GM19395 (cell line): ENCODE measurements at regions not wholly inside any gene's neighbourhood (a gene's known extent, or its start where the extent isn't known, plus 50 kb on each side); places are given as distances from the start of the nearest gene placed in this dataset.
A peak's percentile ranks its signal among the peaks of the same experiment; 100 is the strongest.

Experiments
- ATAC-seq: cut with Tn5 transposase; IDR thresholded peaks from one replicate; pipeline ENCODE4 v1.9.1; 2021; ENCODE audit warnings: mild to moderate bottlenecking, moderate library complexity; ENCODE audit not compliant: unreplicated experiment

GRCh38 chr1:119298687-119299303 lies 69.8 kb upstream of the HAO2 start:
- no peak for ATAC-seq

- ATAC-seq, result no peak
Measured at GRCh38 chr1:119302011-119302410, 66.6 kb upstream of the HAO2 start.

DNA sequence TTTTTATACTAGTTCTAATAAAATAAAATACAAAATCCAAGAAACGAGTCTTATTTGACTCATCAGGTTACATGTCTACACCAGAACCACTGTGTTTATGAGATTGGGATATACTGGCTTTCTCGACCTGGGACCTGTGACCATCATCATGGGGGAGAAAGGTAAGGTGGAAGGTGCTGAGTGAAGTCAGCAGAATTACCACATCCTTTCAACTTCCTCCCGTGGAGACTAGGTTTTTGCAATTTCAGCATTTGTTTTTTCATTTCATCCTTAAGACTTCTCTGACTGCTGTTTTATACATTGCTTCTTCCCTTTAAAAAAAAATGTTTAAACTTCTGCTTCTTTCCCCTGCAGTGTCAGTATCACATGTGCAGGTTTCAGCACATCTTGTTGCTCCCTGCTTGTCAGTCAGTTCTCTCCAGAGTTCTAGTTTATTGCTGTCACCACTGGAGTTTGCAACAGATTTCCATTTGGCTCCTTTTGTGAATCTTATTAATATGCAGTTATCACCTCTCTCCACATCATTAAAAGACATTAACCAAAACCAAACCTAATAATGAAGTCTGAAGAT lies 60.4 kb upstream of the HAO2 start:
- ATAC-seq, result no peak

DNA sequence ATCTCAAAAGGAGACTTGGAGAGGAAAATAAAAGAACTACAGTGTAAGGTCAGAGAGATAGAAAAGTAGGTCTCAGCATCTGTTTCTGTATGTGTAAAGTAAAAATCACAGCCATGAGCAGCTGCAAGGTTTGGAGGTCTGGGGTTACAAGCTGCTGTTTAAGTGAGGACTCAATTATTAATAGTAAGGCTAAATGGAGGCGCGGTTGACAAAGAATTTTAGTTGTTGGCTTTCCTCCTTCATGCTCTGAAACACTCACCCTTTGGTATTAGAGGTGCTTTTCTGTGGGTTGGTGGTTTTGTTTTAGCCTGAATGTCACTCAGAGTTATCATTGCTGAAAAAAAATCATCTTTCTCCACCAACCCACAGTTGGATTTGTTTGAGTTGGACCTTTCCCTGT lies 59.8 kb upstream of the HAO2 start:
- ATAC-seq, result no peak

GRCh38 chr1:119310301-119310700 lies 58.3 kb upstream of the HAO2 start:
- ATAC-seq, result no peak

- ATAC-seq, result no peak
Measured at GRCh38 chr1:119312500-119312899, 56.1 kb upstream of the HAO2 start.

DNA sequence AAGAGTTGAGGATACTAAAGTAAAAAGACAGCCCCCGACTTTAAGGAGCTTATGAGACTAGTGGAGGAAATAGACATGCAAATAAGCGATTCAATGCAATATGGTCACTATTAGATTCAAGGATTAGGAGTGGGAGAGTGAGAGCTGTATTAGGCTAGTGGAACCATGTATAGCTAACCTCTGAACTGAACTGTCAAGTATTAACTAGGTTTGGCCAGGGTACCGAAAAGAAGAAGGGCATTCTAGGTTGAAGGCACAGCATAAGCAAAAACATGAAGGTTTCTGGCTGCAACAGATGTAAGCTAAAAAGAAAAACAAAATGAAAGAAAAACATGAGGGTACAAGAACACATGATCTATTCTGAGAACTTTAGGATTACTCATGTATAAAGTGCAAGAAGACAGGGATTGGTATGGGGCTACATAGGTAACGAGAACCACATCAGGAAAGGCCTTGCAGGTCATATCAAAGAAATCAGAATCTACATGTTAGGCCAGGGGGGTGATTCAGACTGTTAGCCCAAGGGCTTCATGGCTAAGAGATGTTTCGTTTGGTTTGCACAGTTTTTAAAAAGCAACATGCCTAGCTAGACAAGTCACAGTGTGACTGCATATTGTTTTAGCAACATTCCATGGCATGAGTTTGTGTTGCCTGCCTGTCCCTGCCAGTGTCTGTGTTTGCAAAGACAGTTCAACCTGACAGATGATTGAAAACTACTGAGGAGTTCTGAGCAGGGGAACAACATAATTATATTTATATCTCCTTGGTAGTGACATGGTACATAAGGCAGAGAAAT lies 54.4 kb upstream of the HAO2 start:
- ATAC-seq, result no peak

- no peak for ATAC-seq
Measured at GRCh38 chr1:119316870-119317416, 51.6 kb upstream of the HAO2 start.

DNA sequence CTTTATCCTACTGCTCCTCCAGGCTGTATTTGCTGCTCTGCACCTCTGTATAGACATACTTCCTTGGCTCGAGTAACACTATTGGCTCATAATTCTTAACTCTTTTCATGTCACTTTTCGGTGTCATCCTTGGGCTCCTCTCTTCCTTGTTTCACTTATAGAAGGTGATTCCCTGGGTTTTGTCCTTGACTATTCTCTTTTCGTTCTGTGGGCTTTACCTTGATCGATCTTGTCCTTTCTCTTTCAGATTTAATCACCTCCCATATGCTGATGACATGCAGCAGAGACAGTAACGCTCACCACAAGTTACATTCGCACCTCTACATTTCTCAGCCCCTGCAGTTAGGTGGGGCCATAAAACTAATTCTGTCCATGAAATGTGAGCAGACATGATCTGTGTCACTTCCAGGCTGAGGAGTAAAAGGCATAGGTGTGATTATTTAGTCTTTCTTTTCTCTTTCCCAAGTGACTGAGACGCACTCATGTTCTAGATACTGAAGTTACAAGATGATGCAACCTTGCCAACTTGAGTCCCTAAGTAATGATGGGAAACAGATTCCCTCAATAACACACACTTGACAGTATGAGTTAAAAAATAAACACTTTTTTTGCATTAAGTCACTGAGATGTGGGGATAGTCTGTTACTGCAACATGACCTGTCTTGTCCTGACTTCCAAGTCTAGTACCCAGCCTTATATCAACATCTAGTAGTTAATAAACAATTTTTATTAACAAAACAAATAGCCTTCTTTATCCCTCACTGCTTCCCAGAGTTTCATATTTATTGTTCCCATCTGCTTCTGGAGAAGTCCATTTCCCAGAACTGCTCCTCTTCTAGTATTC lies 49.9 kb upstream of the HAO2 start:
- peak; percentile 79 for ATAC-seq
